GM23248 (cell line): ENCODE measurements at regions not wholly inside any gene's neighbourhood (a gene's known extent, or its start where the extent isn't known, plus 50 kb on each side); places are given as distances from the start of the nearest gene placed in this dataset.

Source experiments
- EZH2 ChIP-seq: fragments of 200-600 bp; sonication (generic); IDR thresholded peaks from 2 replicates; pipeline ENCODE4 v1.6.1; 2018; ENCODE audit warnings: antibody characterized with exemption, mild to moderate bottlenecking; ENCODE audit not compliant: insufficient read depth, poor library complexity, severe bottlenecking
- EZH2phosphoT487 ChIP-seq: fragments of 200-600 bp; sonication (generic); IDR thresholded peaks from 2 replicates; pipeline ENCODE4 v1.6.1; 2018; ENCODE audit warnings: antibody characterized with exemption, moderate library complexity, mild to moderate bottlenecking, low read depth; ENCODE audit not compliant: insufficient read depth

- TF ChIP-seq EZH2 (no peak), EZH2phosphoT487 (no peak)
Measured at GRCh38 chr3:163538387-163538786, 1539.9 kb downstream of the SI start.
